ENCODE measurements at regions not wholly inside any gene's neighbourhood (a gene's known extent, or its start where the extent isn't known, plus 50 kb on each side); places are given as distances from the start of the nearest gene placed in this dataset.

GRCh38 chr4:23009093-23009492 lies 316.4 kb downstream of the GBA3 start:
- TF ChIP-seq POLR2A (IDR thresholded peaks at IDR 0.05) (no peak), CTCF (IDR thresholded peaks at IDR 0.05) (no peak)
